SKM-1 treated with dmso at 0.1 percent for 144 hours (cell line): ENCODE measurements at regions not wholly inside any gene's neighbourhood (a gene's known extent, or its start where the extent isn't known, plus 50 kb on each side); places are given as distances from the start of the nearest gene placed in this dataset.
A peak's percentile ranks its signal among the peaks of the same experiment; 100 is the strongest.

Experiments
- DNase-seq: peaks from one replicate; lab custom pipeline; 2025; ENCODE audit not compliant: unreplicated experiment; lab: John Stamatoyannopoulos, UW

GRCh38 chr12:59087691-59088090, 167.4 kb upstream of the LRIG3 start:
- DNase-seq = no peak

- no peak for DNase-seq
Measured at GRCh38 chr12:59087077-59087673, 166.9 kb upstream of the LRIG3 start.

- no peak for DNase-seq
Measured at GRCh38 chr12:59086126-59086525, 165.8 kb upstream of the LRIG3 start.

- DNase-seq = no peak
Measured at GRCh38 chr12:59085690-59086089, 165.4 kb upstream of the LRIG3 start.

GRCh38 chr12:59084511-59085375, 164.4 kb upstream of the LRIG3 start:
- DNase-seq = no peak

- no peak for DNase-seq
Measured at GRCh38 chr12:59082952-59083351, 162.6 kb upstream of the LRIG3 start.

- no peak for DNase-seq
Measured at GRCh38 chr12:59080101-59080500, 159.8 kb upstream of the LRIG3 start.

GRCh38 chr12:59079472-59079871, 159.2 kb upstream of the LRIG3 start:
- DNase-seq = no peak

- DNase-seq = peak; percentile 69
Measured at GRCh38 chr12:59079002-59079401, 158.7 kb upstream of the LRIG3 start.

GRCh38 chr12:59077575-59078426, 157.5 kb upstream of the LRIG3 start:
- DNase-seq = no peak

- no peak for DNase-seq
Measured at GRCh38 chr12:59077153-59077552, 156.8 kb upstream of the LRIG3 start.

GRCh38 chr12:59076622-59077021, 156.3 kb upstream of the LRIG3 start:
- no peak for DNase-seq

GRCh38 chr12:59075968-59076490, 155.7 kb upstream of the LRIG3 start:
- no peak for DNase-seq

GRCh38 chr12:59075141-59075540, 154.8 kb upstream of the LRIG3 start:
- no peak for DNase-seq

GRCh38 chr12:59070322-59070933, 150.1 kb upstream of the LRIG3 start:
- no peak for DNase-seq

GRCh38 chr12:59069516-59069915, 149.2 kb upstream of the LRIG3 start:
- DNase-seq = no peak

- no peak for DNase-seq
Measured at GRCh38 chr12:59068436-59068835, 148.1 kb upstream of the LRIG3 start.

GRCh38 chr12:59067083-59067482, 146.8 kb upstream of the LRIG3 start:
- no peak for DNase-seq

GRCh38 chr12:59066445-59066844, 146.1 kb upstream of the LRIG3 start:
- DNase-seq = no peak

GRCh38 chr12:59059088-59059935, 139.0 kb upstream of the LRIG3 start:
- DNase-seq = no peak
